ENCODE measurements at regions not wholly inside any gene's neighbourhood (a gene's known extent, or its start where the extent isn't known, plus 50 kb on each side); places are given as distances from the start of the nearest gene placed in this dataset.

GRCh38 chr6:139590206-139590605 is 215.8 kb upstream of the CITED2 start:
- no peak for DNase-seq

GRCh38 chr6:139588734-139589593 is 214.5 kb upstream of the CITED2 start:
- no peak for DNase-seq

GRCh38 chr6:139588076-139588639 is 213.7 kb upstream of the CITED2 start:
- DNase-seq, result peak; percentile 90

- no peak for DNase-seq
Measured at GRCh38 chr6:139587469-139587868, 213.0 kb upstream of the CITED2 start.

- no peak for DNase-seq
Measured at GRCh38 chr6:139586273-139586672, 211.8 kb upstream of the CITED2 start.

GRCh38 chr6:139584599-139584998 is 210.2 kb upstream of the CITED2 start:
- no peak for DNase-seq

- DNase-seq, result no peak
Measured at GRCh38 chr6:139583420-139583819, 209.0 kb upstream of the CITED2 start.

GRCh38 chr6:139582956-139583355 is 208.5 kb upstream of the CITED2 start:
- DNase-seq, result no peak

- DNase-seq, result no peak
Measured at GRCh38 chr6:139581485-139581865, 207.0 kb upstream of the CITED2 start.

GRCh38 chr6:139580592-139581484 is 206.4 kb upstream of the CITED2 start:
- no peak for DNase-seq

- DNase-seq, result no peak
Measured at GRCh38 chr6:139577763-139578604, 203.5 kb upstream of the CITED2 start.

GRCh38 chr6:139577124-139577762 is 202.8 kb upstream of the CITED2 start:
- DNase-seq, result no peak

GRCh38 chr6:139572001-139572400 is 197.6 kb upstream of the CITED2 start:
- no peak for DNase-seq

- no peak for DNase-seq
Measured at GRCh38 chr6:139570166-139570565, 195.7 kb upstream of the CITED2 start.

GRCh38 chr6:139569566-139569965 is 195.1 kb upstream of the CITED2 start:
- DNase-seq, result no peak

- no peak for DNase-seq
Measured at GRCh38 chr6:139568956-139569538, 194.6 kb upstream of the CITED2 start.

GRCh38 chr6:139568151-139568955 is 193.9 kb upstream of the CITED2 start:
- DNase-seq, result no peak

- no peak for DNase-seq
Measured at GRCh38 chr6:139567095-139567494, 192.6 kb upstream of the CITED2 start.

- DNase-seq, result no peak
Measured at GRCh38 chr6:139565591-139565990, 191.1 kb upstream of the CITED2 start.

GRCh38 chr6:139557547-139557946 is 183.1 kb upstream of the CITED2 start:
- DNase-seq, result no peak

GRCh38 chr6:139556532-139556931 is 182.1 kb upstream of the CITED2 start:
- DNase-seq, result no peak

All from hematopoietic multipotent progenitor cell treated with erythropoietin and hydrocortisone succinate and interleukin-3 and kit ligand, for 8 days (in vitro differentiated cells).